ENCODE measurements at regions not wholly inside any gene's neighbourhood (a gene's known extent, or its start where the extent isn't known, plus 50 kb on each side); places are given as distances from the start of the nearest gene placed in this dataset.

DNA sequence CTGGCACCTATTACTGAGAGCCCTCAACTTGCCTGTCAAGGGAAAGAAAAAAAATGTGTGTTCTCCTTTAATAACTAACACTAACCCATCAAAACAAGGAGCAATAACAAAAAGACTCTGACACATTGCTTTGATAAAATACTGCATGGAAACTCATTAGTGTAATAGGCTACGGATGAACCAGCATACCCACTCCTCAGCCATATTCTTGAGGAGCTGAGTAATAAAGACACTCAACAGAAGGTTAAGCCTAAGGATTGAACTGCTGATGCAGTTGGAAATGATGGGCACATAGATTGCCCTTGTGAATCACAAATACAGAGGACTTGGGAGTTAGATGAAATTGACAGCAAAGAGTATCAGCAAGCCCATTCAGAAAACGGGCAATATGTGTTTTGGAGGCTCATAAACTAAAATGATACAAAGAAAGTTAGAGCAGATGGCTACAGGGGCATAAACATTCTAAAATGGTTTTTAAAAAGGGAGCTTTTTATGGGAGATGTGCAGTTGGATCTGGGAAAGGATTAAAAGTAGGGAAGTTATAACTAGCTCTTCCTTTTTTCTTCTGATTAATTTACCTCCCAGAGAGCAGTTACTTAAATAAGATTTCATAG lies 447.6 kb upstream of the IL12A start:
- no peak overlapping the region for H2AFZ ChIP-seq
- no peaks in the 10 kb centered on the region for H3K36me3 ChIP-seq (ENCODE audit: control insufficient read depth, insufficient read depth, low read length)
- H3K4me2 ChIP-seq (ENCODE audit: low read length) = no peak overlapping the region
- no peaks in the 10 kb centered on the region for H3K4me1 ChIP-seq
- no peak overlapping the region for H3K9ac ChIP-seq
- TF ChIP-seq, protein P1, sequence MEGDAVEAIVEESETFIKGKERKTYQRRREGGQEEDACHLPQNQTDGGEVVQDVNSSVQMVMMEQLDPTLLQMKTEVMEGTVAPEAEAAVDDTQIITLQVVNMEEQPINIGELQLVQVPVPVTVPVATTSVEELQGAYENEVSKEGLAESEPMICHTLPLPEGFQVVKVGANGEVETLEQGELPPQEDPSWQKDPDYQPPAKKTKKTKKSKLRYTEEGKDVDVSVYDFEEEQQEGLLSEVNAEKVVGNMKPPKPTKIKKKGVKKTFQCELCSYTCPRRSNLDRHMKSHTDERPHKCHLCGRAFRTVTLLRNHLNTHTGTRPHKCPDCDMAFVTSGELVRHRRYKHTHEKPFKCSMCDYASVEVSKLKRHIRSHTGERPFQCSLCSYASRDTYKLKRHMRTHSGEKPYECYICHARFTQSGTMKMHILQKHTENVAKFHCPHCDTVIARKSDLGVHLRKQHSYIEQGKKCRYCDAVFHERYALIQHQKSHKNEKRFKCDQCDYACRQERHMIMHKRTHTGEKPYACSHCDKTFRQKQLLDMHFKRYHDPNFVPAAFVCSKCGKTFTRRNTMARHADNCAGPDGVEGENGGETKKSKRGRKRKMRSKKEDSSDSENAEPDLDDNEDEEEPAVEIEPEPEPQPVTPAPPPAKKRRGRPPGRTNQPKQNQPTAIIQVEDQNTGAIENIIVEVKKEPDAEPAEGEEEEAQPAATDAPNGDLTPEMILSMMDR (IDR thresholded peaks at IDR 0.05) = no peak
- H3K27ac ChIP-seq = no peak overlapping the region
- H3K27me3 ChIP-seq (ENCODE audit: control insufficient read depth, insufficient read depth, low read length) = no peaks in the 10 kb centered on the region
- H3K79me2 ChIP-seq = no peaks in the 10 kb centered on the region
- no peaks in the 10 kb centered on the region for H3K9me3 ChIP-seq (ENCODE audit: control insufficient read depth, low read length)
- no peak overlapping the region for H3K4me3 ChIP-seq (ENCODE audit: low read depth, low read length)

DNA sequence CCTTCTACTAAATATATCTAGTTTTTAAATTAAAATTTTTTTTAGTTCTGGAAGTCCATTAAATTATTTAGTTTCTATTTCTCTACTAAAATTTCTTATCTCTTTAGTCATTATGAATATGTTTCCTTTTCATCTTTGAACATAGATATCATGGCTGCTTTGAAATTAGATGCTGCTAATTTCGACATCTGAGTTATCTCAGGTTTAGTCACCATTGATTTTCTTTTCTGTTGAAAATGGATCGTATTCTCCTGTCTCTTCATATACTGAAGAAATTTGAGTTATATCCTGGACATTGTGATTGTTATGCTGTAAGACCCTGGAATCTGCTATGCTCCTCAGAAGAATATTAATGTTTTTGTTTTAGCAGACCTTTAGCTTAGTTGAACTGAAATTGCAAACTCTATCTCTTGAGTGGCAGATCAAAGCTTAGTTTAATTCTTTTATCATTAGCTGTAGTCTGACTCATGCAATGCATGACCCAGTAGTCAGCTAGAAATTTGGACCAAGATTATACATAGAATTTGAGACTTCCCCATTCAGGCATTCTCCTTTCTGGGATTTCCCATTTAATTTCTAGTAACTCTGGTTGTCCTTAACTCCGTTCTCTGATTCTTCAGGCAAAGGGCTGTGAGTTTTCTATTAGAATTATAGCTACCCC lies 439.8 kb upstream of the IL12A start:
- no peaks in the 10 kb centered on the region for H3K4me1 ChIP-seq
- no peaks in the 10 kb centered on the region for H3K79me2 ChIP-seq
- no peaks in the 10 kb centered on the region for H3K27me3 ChIP-seq (ENCODE audit: control insufficient read depth, insufficient read depth, low read length)
- H3K9ac ChIP-seq = no peak overlapping the region
- TF ChIP-seq, protein P1 (IDR thresholded peaks at IDR 0.05) = no peak
- no peak overlapping the region for H3K4me3 ChIP-seq (ENCODE audit: low read depth, low read length)
- no peaks in the 10 kb centered on the region for H3K36me3 ChIP-seq (ENCODE audit: control insufficient read depth, insufficient read depth, low read length)
- no peak overlapping the region for H2AFZ ChIP-seq
- no peaks in the 10 kb centered on the region for H3K9me3 ChIP-seq (ENCODE audit: control insufficient read depth, low read length)
- H3K27ac ChIP-seq = no peak overlapping the region
- no peak overlapping the region for H3K4me2 ChIP-seq (ENCODE audit: low read length)

DNA sequence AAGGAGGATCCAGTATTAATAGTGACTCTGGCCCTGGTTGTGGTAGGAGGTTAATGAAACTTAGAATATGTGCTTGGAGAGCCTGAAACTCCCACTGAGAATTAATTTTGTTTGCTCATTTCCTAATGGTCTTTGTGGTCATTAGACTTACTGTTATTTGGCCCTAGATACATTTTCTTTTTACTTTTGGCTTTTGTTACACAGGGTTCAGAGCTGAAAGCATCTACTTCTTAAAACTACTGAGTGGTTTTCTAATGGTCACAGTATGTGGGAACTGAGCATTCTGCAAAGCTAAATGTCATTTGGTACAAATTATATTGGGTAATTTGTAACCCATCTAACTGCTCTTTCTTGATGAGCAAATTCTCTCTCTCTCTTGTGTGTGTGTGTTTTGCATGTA lies 433.4 kb upstream of the IL12A start:
- no peaks in the 10 kb centered on the region for H3K27me3 ChIP-seq (ENCODE audit: control insufficient read depth, insufficient read depth, low read length)

DNA sequence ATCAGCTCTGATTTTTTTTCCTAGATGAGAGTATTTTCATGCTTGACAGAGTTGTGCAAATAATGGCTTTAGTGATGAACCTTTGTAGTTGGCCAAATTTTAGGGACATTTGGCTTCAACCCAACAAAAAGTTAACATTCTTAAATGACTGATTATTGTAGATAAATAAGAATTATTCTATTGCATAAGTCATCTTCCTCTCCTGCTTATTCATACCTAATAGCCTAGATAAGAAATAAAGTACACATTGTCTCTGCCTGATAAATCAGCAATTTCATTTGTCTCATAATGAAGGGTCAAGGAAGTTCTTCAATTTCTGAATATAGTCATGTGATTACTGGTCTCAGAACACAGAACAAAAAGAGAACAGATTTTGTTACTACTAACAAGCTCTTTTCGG lies 428.9 kb upstream of the IL12A start:
- no peaks in the 10 kb centered on the region for H3K4me1 ChIP-seq
- TF ChIP-seq, protein P1 (IDR thresholded peaks at IDR 0.05) = no peak
- no peak overlapping the region for H3K4me3 ChIP-seq (ENCODE audit: low read depth, low read length)
- H3K79me2 ChIP-seq = no peaks in the 10 kb centered on the region
- no peak overlapping the region for H3K4me2 ChIP-seq (ENCODE audit: low read length)
- no peaks in the 10 kb centered on the region for H3K9me3 ChIP-seq (ENCODE audit: control insufficient read depth, low read length)
- H2AFZ ChIP-seq = no peak overlapping the region
- no peaks in the 10 kb centered on the region for H3K36me3 ChIP-seq (ENCODE audit: control insufficient read depth, insufficient read depth, low read length)
- H3K27me3 ChIP-seq (ENCODE audit: control insufficient read depth, insufficient read depth, low read length) = no peaks in the 10 kb centered on the region
- no peak overlapping the region for H3K9ac ChIP-seq
- no peak overlapping the region for H3K27ac ChIP-seq

More for the DNA sequence above, 433.4 kb upstream of the IL12A start:
- Histone ChIP-seq H2AFZ (no peak overlapping the region), H3K79me2 (no peaks in the 10 kb centered on the region), H3K9ac (no peak overlapping the region), H3K4me2 (ENCODE audit: low read length) (no peak overlapping the region), H3K27ac (no peak overlapping the region), H3K36me3 (ENCODE audit: control insufficient read depth, insufficient read depth, low read length) (no peaks in the 10 kb centered on the region), H3K4me3 (ENCODE audit: low read depth, low read length) (no peak overlapping the region), H3K9me3 (ENCODE audit: control insufficient read depth, low read length) (no peaks in the 10 kb centered on the region), H3K4me1 (no peaks in the 10 kb centered on the region)
- TF ChIP-seq, protein P1 (IDR thresholded peaks at IDR 0.05) = no peak

Data from parathyroid adenoma (tissue), 2 donors.